ENCODE measurements at regions not wholly inside any gene's neighbourhood (a gene's known extent, or its start where the extent isn't known, plus 50 kb on each side); places are given as distances from the start of the nearest gene placed in this dataset.
"Not testable (repeated sequence)": the region's sequence is repeated elsewhere in the genome, so short reads cannot be mapped to it uniquely, and the experiment has no call there.

GRCh38 chr6:120786682-120787081 lies 547.6 kb downstream of the TBC1D32 start:
- no peak for DNase-seq

DNA sequence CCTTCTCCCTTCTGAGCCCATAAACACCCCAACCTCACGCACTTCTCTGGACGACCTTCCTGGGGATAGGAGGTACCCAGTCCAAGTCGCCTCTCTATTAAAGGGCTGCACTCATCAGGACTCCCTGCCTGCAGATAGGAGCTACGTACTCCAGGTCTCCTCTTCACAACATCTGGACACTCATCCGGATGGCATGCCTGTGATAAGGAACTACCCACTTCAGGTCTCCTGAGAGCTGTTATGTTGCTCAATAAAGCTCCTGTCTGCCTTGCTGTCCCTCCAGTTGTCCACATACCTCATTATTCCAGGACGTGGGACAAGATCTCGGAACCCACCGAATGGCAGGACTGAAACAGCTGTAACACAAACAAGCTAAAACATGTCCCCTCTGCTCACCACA lies 548.0 kb downstream of the TBC1D32 start:
- DNase-seq: no peak

- no peak for DNase-seq
Observed at GRCh38 chr6:120785459-120786086, 548.7 kb downstream of the TBC1D32 start.

DNA sequence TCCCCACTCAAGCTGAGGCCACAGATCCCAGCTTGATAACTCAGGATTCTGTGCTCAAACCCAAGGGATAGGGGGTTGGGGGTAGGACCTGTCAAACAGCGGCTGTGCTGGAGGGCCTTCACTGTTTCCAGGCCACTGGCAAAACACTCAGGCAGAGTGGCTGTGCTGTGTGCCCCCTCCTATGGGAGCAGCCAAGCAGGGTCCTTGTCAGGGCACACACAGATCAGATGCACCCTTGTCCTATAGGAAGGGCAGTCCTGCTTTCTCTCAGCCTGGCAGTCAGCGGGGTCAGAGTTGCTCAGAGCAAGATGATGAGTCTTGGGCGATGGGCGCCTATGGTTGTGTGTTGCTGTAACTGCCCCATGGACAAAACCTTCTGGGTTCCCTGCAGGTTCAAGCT lies 554.8 kb downstream of the TBC1D32 start:
- DNase-seq: no peak

GRCh38 chr6:120775698-120776097 lies 558.6 kb downstream of the TBC1D32 start:
- DNase-seq: no peak

- no peak for DNase-seq
Observed at GRCh38 chr6:120774275-120774674, 560.0 kb downstream of the TBC1D32 start.

GRCh38 chr6:120771019-120771418 lies 563.3 kb downstream of the TBC1D32 start:
- DNase-seq: no peak

GRCh38 chr6:120764312-120764711 lies 570.0 kb downstream of the TBC1D32 start:
- DNase-seq: no peak

- DNase-seq: no peak
Observed at GRCh38 chr6:120759570-120759969, 574.7 kb downstream of the TBC1D32 start.

DNA sequence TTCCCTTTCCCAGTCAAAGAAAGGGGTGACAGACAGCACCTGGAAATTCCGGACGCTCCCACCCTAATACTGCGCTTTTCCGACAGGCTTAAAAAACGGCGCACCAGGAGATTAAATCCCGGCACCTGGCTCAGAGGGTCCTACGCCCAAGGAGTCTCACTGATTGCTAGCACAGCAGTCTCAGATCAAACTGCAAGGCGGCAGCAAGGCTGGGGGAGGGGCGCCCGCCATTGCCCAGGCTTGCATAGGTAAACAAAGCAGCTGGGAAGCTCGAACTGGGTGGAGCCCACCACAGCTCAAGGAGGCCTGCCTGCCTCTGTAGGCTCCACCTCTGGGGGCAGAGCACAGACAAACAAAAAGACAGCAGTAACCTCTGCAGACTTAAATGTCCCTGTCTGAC lies 585.7 kb downstream of the TBC1D32 start:
- DNase-seq: not testable (repeated sequence)

- DNase-seq: no peak
Observed at GRCh38 chr6:120736740-120737139, 597.5 kb downstream of the TBC1D32 start.

DNA sequence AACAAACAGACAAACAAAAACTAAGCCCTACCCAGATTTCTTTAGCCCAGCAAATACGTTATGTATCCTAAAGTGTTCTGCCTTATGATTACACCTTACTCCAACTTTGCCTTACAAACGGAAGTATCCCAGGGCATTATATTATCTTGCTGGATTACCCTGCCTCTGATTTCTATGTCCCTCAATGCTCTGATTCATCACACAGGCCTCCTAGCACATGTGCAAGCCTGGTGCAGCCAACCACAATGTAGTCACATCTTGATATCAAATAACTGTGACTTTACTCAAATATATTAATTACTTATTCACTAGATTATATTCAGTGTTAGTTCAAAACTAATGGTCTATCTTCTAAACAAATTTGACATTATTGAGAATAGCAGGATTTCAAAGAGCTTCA lies 598.6 kb downstream of the TBC1D32 start:
- DNase-seq: no peak

DNA sequence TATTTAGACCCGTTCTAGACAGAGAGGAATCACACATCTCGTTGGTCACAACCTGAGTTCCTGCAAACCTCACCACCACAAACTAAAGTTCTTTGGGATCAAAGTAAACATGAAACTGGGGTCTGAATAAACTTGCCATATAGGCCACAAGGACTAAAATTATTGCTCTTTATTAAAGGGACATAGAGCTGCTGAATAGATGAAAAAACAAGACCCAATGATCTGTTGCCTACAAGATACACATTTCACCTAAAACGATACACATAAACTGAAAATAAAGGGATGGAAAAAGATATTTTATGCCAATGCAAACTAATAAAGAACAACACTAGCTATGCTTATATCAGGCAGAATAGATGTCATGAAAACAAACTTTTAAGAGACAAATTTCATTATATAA lies 623.0 kb downstream of the TBC1D32 start:
- no peak for DNase-seq

- no peak for DNase-seq
Observed at GRCh38 chr6:120700001-120700400, 634.3 kb downstream of the TBC1D32 start.

- no peak for DNase-seq
Observed at GRCh38 chr6:120686492-120686891, 647.8 kb downstream of the TBC1D32 start.

DNA sequence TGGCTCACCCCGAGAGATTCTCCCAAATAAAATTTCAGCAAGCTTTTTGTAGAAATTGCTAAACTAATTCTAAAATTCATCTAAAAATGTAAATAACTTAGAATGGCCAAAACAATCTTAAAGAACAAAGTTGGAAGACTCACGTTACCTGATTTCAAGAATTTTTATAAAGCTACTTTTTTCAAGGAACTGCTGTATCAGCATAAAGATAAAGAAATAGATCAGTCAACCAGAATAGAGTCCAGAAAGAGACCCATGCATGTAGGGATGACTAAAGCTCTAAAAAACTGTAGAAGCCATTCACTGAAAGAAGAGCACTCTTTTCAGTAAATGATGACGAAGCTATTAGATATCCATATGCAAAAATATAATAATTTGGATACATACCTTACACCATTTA lies 652.1 kb downstream of the TBC1D32 start:
- DNase-seq: no peak

DNA sequence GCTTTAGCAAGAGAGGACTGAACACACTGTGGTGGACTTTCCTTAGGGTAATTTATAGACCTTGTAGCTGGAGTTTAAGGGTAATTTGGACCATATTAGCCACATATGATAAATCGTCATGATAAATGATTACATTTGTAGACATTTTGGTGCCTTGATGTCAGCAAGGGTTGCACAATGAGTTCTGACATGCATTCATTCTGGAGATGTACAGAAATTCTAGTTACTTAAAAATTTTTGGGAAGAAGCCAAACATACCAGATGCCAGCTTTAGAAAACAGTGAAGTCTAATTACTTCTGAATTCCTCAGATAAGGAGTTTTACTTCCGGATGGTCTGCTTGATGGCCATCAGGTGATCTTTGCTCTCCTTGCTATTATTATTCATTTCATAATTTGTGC lies 653.1 kb downstream of the TBC1D32 start:
- DNase-seq: no peak

DNA sequence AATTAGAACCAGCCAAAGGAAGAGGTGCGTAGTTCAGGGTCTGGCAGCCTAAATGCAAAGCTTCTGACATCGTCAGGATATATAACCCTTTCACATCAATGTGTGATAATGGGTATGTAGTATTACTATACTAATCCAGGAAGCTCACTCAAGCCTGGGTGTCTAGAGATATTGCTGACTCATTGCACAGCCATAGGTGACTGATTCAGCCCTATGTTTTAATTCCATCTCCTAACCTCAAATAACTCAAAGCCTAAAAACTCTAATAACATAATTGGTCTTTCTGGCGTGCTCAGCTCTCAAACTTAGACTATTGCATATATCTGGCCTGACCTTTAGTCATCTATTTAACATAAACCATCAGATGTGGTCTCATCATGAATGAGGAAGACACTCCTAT lies 658.4 kb downstream of the TBC1D32 start:
- no peak for DNase-seq

DNA sequence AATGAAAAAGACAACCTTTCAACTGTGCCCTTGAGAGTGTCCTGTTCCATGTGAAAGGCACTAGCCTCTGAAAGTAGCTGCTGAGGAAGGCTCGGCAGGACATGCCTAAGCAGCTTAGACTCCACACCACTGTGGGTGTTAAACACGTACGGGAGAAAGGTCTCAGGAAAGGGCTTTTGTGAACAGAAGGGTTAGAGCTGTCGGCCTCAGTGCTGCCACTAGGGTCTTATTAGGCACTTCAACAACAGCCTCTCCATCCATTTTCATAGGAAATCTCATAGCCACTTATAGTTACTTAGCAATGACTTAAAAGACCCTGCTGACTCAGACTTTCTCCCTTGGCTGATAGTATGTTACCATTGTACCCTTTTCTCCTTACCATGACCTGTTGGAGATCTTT lies 662.8 kb downstream of the TBC1D32 start:
- DNase-seq: no peak

DNA sequence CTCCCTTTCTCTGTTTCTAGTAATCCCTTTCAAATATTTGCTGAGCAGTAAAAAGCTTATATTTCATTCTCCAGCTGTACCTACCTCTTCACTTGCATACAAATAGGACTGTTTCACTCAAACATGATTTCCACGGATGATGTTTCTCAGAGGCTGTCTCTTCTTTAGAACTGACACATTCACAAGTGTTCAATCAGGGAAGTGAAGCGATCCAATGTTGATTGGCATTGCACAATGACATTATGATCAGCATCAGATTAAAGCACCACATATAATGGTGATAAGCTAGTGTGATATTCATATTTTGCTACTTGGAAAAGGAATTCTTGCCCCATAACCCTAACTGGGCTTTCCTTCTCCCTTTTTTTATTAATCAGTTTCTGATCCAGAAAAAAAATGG lies 681.8 kb downstream of the TBC1D32 start:
- DNase-seq: no peak

DNA sequence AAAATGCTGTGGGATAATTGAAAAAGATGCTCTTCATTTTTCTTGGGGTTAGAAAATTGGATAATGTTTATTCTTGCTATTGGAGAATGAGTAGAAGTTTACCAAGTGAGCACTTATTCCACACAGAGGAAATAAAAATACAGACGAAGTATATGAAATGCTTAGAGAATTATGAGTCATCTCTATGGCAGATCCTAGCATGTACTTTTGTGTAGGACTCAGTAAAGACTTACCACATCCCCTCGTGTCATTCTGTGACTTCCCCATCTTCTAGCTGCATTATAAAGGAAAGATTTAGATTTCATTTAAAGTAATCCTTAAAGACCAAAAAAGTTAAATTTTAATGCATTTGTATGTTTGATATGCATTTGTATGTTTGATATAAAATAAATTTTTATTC lies 685.6 kb downstream of the TBC1D32 start:
- DNase-seq: no peak

- no peak for DNase-seq
Observed at GRCh38 chr6:120646101-120646500, 688.2 kb downstream of the TBC1D32 start.

DNA sequence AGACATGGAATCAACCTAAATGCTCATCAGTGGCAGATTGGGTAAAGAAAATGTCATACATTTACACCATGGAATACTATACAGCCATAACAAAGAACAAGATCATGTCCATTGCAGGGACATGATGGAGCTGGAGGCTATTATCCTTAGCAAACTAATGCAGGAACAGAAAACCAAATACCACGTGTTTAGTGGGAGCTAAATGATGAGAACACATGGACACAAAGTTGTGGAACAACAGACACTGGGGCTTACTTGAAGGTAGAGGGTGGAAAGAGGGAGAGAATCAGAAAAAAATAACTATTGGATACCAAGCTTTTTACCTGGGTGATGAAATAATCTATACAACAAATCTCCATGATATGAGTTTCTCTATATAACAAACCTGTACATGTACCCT lies 701.3 kb downstream of the TBC1D32 start:
- DNase-seq: no peak

- DNase-seq: no peak
Observed at GRCh38 chr6:120627612-120628011, 706.7 kb downstream of the TBC1D32 start.

DNA sequence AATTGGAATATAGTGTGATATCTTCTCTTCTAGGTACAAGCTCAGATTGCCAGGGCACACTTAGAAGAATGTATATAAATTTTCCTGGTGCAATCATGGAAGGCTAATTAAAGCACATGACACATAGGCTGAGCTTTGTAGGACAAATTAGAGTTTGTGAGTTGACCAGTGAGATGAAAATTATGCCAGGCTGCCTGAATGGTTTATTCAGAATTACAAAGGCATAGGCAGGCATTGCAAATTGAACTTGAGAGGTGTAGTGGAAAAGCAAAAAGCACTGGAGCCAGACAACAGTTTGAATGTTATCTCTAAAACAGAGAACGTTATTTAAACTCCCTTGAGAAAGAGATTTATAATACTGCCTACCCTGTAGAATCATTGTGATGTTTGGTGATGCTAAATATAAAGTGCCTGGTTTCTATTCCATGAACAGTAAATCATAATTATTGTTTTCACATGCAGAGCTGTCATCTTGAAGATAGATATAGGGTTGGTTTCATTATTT lies 712.1 kb downstream of the TBC1D32 start:
- no peak for DNase-seq
